ENCODE measurements at regions not wholly inside any gene's neighbourhood (a gene's known extent, or its start where the extent isn't known, plus 50 kb on each side); places are given as distances from the start of the nearest gene placed in this dataset.

DNA sequence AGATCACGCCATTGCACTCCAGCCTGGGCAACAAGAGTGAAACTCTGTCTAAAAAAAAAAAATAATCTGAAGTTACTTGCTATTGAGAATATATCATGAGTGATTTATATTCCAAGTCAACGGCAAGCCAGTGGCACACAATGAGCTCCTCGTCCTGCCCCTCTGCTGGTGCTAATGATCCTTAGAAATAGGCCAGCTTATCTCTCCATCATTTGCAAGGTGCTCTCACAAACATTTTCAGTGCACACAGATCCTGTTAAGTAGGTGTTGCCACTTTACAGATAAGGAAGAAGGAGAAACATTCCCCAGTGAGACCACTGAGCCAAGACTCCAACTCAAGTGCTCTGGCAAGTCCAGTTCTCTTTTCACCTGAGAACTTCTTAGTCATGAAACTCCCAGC, 91.3 kb upstream of the GPR45 start:
- DNase-seq (ENCODE audit: extremely low read depth, low read depth): no peak
- TF ChIP-seq CTCF (IDR thresholded peaks at IDR 0.05; ENCODE audit: low read depth, low read length, missing control alignments): no peak

DNA sequence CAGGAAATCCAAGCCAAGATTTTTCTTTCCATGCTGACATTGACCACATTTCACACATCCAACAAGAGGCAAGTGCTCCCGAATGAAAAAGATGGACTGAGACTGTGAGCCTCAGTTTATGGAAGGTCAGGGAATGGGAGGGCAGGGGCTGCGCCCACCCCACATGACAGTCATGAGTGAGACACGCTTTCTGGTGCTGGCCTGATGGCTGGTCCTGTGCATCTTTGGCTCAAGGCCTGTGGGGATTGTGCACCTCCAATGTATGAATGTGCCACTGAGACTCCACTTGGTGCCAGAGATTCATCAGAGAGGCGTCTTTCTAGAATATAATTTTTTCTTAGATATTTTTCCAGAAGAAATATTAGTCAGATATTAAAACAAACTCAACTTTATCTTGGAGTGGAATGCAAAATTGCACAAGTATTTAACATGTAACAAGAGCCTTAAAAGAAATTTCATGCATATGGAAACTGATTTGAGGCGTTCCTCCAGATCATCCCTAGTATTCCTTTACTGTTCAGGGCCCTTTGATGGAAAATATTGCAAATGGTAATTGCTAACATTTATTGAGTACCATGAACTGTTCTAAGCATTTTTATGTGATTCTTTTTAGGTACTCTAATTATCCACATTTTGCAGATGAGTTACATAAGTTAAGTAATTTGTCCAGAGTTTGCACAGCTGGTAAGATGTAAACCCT, 87.3 kb upstream of the GPR45 start:
- TF ChIP-seq CTCF (IDR thresholded peaks at IDR 0.05; ENCODE audit: low read depth, low read length, missing control alignments): no peak
- H3K4me3 ChIP-seq (replicated peaks; ENCODE audit: low read depth, low read length): no peak overlapping the region
- DNase-seq (ENCODE audit: extremely low read depth, low read depth): no peak

More for the DNA sequence above, 91.3 kb upstream of the GPR45 start:
- no peak overlapping the region for H3K4me3 ChIP-seq (replicated peaks; ENCODE audit: low read depth, low read length)

GRCh38 chr2:105156166-105156565, 85.4 kb upstream of the GPR45 start:
- DNase-seq (ENCODE audit: extremely low read depth, low read depth): no peak
- no peak overlapping the region for H3K4me3 ChIP-seq (replicated peaks; ENCODE audit: low read depth, low read length)
- TF ChIP-seq CTCF (IDR thresholded peaks at IDR 0.05; ENCODE audit: low read depth, low read length, missing control alignments): no peak

- no peak for TF ChIP-seq CTCF (IDR thresholded peaks at IDR 0.05; ENCODE audit: low read depth, low read length, missing control alignments)
- DNase-seq (ENCODE audit: extremely low read depth, low read depth): no peak
- H3K4me3 ChIP-seq (replicated peaks; ENCODE audit: low read depth, low read length): no peak overlapping the region
Measured at GRCh38 chr2:105158002-105158401, 83.5 kb upstream of the GPR45 start.

- no peak for TF ChIP-seq CTCF (IDR thresholded peaks at IDR 0.05; ENCODE audit: low read depth, low read length, missing control alignments)
- DNase-seq (ENCODE audit: extremely low read depth, low read depth): no peak
- H3K4me3 ChIP-seq (replicated peaks; ENCODE audit: low read depth, low read length): no peak overlapping the region
Measured at GRCh38 chr2:105166688-105167087, 74.9 kb upstream of the GPR45 start.

DNA sequence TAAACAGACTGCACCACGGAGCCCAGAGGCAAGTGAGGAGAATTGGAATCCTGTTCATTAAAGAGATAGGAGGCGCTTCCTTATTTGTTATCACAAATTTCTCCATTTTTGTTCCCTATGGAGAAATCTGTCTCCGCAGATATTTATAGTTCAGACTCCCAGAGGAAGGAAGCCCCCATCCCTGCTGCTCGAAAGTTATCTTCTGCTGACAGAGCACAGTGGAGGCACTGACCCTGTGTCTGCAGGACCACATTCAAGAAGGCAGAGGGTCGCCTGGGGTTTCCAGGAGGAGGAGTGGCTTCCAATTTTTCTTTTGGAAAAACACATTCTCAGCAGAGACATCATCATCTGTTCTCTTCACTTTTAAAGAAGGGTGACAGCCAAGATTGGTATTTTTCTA, 73.0 kb upstream of the GPR45 start:
- DNase-seq (ENCODE audit: extremely low read depth, low read depth): no peak
- no peak for TF ChIP-seq CTCF (IDR thresholded peaks at IDR 0.05; ENCODE audit: low read depth, low read length, missing control alignments)
- no peak overlapping the region for H3K4me3 ChIP-seq (replicated peaks; ENCODE audit: low read depth, low read length)

DNA sequence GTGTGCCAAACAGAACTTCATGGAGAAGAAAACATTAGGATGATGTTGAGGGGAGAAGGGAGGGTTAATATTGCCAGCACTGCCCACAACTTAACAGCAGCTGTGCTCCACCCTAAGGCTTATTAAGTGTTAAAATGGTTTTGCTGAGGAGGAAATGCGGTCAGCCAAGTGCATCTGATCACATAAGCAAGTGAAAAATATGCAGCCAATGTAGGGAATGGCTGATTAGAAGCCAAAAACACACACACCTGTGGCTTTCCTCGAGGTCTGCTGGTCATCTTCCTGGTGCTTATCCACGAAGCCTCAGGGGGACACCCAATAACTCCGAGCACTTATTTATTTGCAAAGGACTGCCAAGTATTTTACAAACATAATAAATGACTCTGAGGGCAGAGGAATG, 66.3 kb upstream of the GPR45 start:
- H3K4me3 ChIP-seq (replicated peaks; ENCODE audit: low read depth, low read length): no peak overlapping the region
- no peak for TF ChIP-seq CTCF (IDR thresholded peaks at IDR 0.05; ENCODE audit: low read depth, low read length, missing control alignments)
- DNase-seq (ENCODE audit: extremely low read depth, low read depth): no peak

Data from HFF-Myc (cell line).